ENCODE measurements at regions not wholly inside any gene's neighbourhood (a gene's known extent, or its start where the extent isn't known, plus 50 kb on each side); places are given as distances from the start of the nearest gene placed in this dataset.

DNA sequence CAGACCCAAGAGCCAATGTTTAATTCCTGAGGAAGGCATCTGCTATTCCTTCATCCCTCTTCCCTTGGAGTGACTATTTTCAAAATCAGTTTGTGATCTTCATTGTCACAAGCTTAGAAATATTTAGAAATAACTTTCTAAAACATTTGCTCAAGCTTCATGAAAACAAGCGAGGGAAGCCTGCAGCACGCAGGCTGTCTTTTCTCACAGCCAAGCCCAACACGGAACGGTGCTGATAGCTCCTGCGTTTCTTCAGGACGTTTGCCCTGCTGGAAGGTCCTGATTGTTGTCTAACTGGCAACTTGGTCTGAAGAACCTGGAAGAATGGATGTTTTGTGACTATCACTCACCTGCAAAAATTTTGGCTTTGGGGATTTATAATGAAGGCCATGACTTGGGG is 152.5 kb downstream of the FGF9 start:
- peaks cover 6% of the 10 kb centered on the region for H3K9me3 Mint-ChIP-seq (ENCODE audit: low read depth)
- peaks cover 2% of the 10 kb centered on the region for H3K27me3 Mint-ChIP-seq (ENCODE audit: low read depth)
- no peak for TF ChIP-seq CTCF (IDR thresholded peaks at IDR 0.05)
- no peak for DNase-seq (ENCODE audit: low spot score)
- no peak overlapping the region for H3K4me3 Mint-ChIP-seq (ENCODE audit: unreplicated experiment)
- H3K36me3 Mint-ChIP-seq (ENCODE audit: low read depth) = no peaks in the 10 kb centered on the region
- H3K27ac Mint-ChIP-seq (ENCODE audit: unreplicated experiment) = no peak overlapping the region
- H3K4me1 Mint-ChIP-seq (ENCODE audit: low read depth) = no peaks in the 10 kb centered on the region

- Mint-ChIP-seq H3K9me3 (ENCODE audit: low read depth) (peaks cover 3% of the 10 kb centered on the region), H3K4me1 (ENCODE audit: low read depth) (no peaks in the 10 kb centered on the region), H3K4me3 (ENCODE audit: unreplicated experiment) (no peak overlapping the region), H3K36me3 (ENCODE audit: low read depth) (no peaks in the 10 kb centered on the region), H3K27me3 (ENCODE audit: low read depth) (peaks cover 2% of the 10 kb centered on the region), H3K27ac (ENCODE audit: unreplicated experiment) (no peak overlapping the region)
- TF ChIP-seq CTCF (IDR thresholded peaks at IDR 0.05) = no peak
- no peak for DNase-seq (ENCODE audit: low spot score)
These were observed 153.1 kb downstream of the FGF9 start for GRCh38 chr13:21823949-21824348.

DNA sequence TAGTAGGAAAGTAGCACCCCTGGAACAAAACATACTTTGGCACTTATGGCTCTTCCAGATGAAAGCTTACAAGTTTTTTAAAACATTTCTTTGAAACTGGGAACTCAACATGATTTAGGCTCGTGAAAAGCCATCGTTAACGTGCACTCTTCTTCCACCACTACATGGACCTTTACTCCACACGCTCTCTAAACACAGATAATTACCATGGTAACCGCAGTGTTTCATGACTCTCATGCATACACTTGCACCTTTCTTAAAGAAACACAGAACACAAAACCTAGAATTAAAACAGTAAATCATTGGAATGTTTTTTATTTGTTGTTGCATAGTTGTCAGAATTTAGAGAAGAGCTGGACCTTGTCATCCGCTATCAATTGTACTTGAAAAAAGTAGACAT is 154.3 kb downstream of the FGF9 start:
- no peaks in the 10 kb centered on the region for H3K4me1 Mint-ChIP-seq (ENCODE audit: low read depth)
- no peak for DNase-seq (ENCODE audit: low spot score)

GRCh38 chr13:21825801-21826200 is 154.9 kb downstream of the FGF9 start:
- Mint-ChIP-seq H3K27ac (ENCODE audit: unreplicated experiment) (no peak overlapping the region), H3K4me1 (ENCODE audit: low read depth) (no peaks in the 10 kb centered on the region), H3K27me3 (ENCODE audit: low read depth) (peaks cover 2% of the 10 kb centered on the region), H3K9me3 (ENCODE audit: low read depth) (peaks cover 4% of the 10 kb centered on the region), H3K36me3 (ENCODE audit: low read depth) (no peaks in the 10 kb centered on the region), H3K4me3 (ENCODE audit: unreplicated experiment) (no peak overlapping the region)
- TF ChIP-seq CTCF (IDR thresholded peaks at IDR 0.05) = no peak
- no peak for DNase-seq (ENCODE audit: low spot score)

More for the DNA sequence above, 154.3 kb downstream of the FGF9 start:
- no peak for TF ChIP-seq CTCF (IDR thresholded peaks at IDR 0.05)
- Mint-ChIP-seq H3K9me3 (ENCODE audit: low read depth) (peaks cover 3% of the 10 kb centered on the region), H3K4me3 (ENCODE audit: unreplicated experiment) (no peak overlapping the region), H3K36me3 (ENCODE audit: low read depth) (no peaks in the 10 kb centered on the region), H3K27ac (ENCODE audit: unreplicated experiment) (no peak overlapping the region), H3K27me3 (ENCODE audit: low read depth) (peaks cover 2% of the 10 kb centered on the region)

DNA sequence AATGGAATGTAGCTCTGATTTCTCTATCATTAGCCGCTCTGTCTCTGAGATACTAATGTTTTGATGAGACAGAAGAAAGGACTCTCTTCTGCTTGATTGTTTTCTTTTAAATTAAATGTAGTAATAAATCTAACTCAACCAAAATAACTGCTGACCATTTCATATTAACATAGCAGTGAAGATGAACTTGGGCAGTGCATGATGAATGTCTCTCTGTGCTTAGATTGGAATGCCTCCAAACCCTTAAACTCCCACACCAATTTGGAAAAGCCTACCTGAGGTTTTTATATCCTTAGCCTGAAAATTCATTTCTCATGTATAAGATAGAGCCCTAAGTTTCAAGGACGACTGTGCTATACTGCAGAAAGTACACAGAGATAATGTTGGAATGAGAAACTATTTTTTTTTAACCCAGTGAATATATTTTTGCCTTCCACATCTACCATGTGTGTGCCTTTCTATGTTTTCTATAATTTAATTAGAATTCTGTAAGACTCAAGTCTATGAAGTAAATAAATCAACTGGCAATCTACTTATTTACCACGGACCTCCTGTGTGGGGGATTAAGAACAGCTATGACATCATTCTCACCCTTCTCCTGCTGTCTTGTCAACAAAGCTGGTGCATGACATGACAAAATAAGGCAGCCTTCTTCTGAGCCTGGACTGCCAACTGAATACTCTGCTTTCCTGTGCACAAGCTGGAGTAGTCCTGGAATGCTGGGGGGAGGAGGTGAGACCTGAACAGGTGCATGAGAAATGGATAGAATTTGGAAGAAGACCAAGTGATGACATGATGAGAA is 155.5 kb downstream of the FGF9 start:
- no peaks in the 10 kb centered on the region for H3K4me1 Mint-ChIP-seq (ENCODE audit: low read depth)
- no peaks in the 10 kb centered on the region for H3K36me3 Mint-ChIP-seq (ENCODE audit: low read depth)
- H3K4me3 Mint-ChIP-seq (ENCODE audit: unreplicated experiment) = no peak overlapping the region
- peaks cover 6% of the 10 kb centered on the region for H3K9me3 Mint-ChIP-seq (ENCODE audit: low read depth)
- H3K27me3 Mint-ChIP-seq (ENCODE audit: low read depth) = peaks cover 2% of the 10 kb centered on the region
- no peak overlapping the region for H3K27ac Mint-ChIP-seq (ENCODE audit: unreplicated experiment)
- DNase-seq (ENCODE audit: low spot score) = no peak
- no peak for TF ChIP-seq CTCF (IDR thresholded peaks at IDR 0.05)
